H7 (cell line): ENCODE measurements at regions not wholly inside any gene's neighbourhood (a gene's known extent, or its start where the extent isn't known, plus 50 kb on each side); places are given as distances from the start of the nearest gene placed in this dataset.

Source experiments
- DNase-seq: peaks from one replicate; pipeline ENCODE4 v3.0.0; 2012
- H3K27me3 ChIP-seq: 2 replicates; pipeline ENCODE4 v1.6.0; 2011; ENCODE audit warnings: mild to moderate bottlenecking, low read length; ENCODE audit not compliant: control insufficient read depth, insufficient read depth
- H3K36me3 ChIP-seq: replicated peaks from 2 replicates; pipeline ENCODE4 v1.5.1; 2011; ENCODE audit warnings: low read length; ENCODE audit not compliant: control insufficient read depth, insufficient read depth
- H3K4me3 ChIP-seq: 2 replicates; pipeline ENCODE4 v1.5.1; 2011; ENCODE audit warnings: low read depth, mild to moderate bottlenecking, control low read depth, low read length, moderate library complexity; ENCODE audit not compliant: insufficient read depth

DNA sequence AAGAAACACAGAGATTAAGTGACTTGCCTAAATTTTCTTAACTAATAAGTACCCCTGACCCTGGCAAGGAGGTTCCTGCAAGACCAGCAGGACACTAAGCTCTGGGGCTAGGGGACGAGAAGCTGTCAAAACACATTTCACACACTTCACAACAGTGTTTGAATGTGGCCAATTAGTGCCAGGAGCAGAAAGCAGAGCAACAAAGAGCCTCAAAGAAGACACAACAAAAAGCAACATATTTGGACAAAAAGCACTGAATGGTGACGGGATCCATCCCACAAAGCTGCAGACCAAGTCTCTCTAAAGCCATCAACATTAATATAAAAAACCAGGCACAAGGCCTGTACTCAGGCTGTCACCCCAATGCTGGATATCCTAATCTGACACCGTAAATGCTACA is 361.9 kb upstream of the RASGEF1B start:
- Histone ChIP-seq H3K36me3 (no peaks in the 10 kb centered on the region), H3K27me3 (no peaks in the 10 kb centered on the region), H3K4me3 (no peak overlapping the region)
- DNase-seq = no peak

DNA sequence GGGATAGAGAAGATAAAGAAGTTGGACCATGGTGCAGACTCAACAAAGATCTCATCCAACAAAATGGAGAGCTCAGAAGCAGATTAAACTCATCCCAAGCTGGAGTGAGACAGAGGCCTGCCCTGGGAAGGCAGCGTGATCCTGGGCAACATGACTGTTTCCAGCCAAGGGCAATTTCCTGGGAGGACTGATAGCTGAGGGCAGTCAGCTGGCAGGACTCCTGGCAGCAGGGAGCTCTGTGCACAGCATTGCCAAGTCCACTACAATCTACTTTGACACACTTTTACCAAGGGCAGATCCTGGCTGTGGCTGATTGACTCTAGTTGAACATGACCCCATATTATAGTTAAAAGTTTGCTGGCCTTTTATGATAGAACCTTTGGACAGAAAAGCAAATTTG is 357.3 kb upstream of the RASGEF1B start:
- no peaks in the 10 kb centered on the region for H3K27me3 ChIP-seq
- H3K4me3 ChIP-seq = no peak overlapping the region
- H3K36me3 ChIP-seq = no peaks in the 10 kb centered on the region
- no peak for DNase-seq

- H3K4me3 ChIP-seq = no peak overlapping the region
- H3K27me3 ChIP-seq = no peaks in the 10 kb centered on the region
- H3K36me3 ChIP-seq = no peaks in the 10 kb centered on the region
- DNase-seq = no peak
Measured at GRCh38 chr4:81827577-81828202, 356.0 kb upstream of the RASGEF1B start.

- H3K4me3 ChIP-seq = no peak overlapping the region
- no peaks in the 10 kb centered on the region for H3K36me3 ChIP-seq
- no peaks in the 10 kb centered on the region for H3K27me3 ChIP-seq
- DNase-seq = no peak
Measured at GRCh38 chr4:81826817-81827424, 355.2 kb upstream of the RASGEF1B start.

GRCh38 chr4:81826335-81826734 is 354.6 kb upstream of the RASGEF1B start:
- Histone ChIP-seq H3K4me3 (no peak overlapping the region), H3K36me3 (no peaks in the 10 kb centered on the region), H3K27me3 (no peaks in the 10 kb centered on the region)
- DNase-seq = no peak

- Histone ChIP-seq H3K36me3 (no peaks in the 10 kb centered on the region), H3K4me3 (no peak overlapping the region), H3K27me3 (no peaks in the 10 kb centered on the region)
- DNase-seq = no peak
Measured at GRCh38 chr4:81818385-81818920, 346.7 kb upstream of the RASGEF1B start.

DNA sequence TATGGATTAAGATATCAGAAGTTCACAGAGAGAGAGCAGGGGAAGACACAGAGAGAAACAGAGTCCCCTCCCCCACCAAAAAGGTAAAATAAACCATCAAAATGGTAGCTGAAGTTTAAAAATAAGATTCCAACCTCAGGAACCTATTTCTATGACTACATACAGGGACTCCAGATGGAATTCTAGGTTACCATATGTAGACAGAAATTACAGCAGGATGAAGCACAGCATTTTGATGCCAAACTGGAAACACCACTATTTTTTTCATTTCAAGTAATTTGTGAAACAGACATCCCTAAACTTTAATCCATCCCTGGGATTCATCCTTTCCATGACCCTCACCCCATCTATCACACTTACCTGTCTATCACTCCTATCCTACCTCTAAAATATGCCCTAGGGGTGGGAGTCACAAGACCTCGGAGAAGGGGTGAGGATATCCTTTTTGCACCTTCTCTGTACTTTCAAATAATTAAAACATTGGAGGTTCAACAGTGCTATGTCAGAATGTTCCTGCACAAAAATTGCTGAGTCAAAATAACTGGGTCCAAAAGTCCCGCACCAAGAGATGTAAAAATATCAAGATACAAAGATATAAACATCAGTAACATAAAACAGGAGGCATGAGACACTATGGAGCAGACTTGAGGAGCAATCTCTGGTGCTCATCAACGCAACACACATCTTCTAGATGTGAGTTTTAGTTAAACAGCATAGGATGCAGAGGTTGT is 344.5 kb upstream of the RASGEF1B start:
- no peak for DNase-seq
- Histone ChIP-seq H3K4me3 (no peak overlapping the region), H3K27me3 (no peaks in the 10 kb centered on the region), H3K36me3 (no peaks in the 10 kb centered on the region)

GRCh38 chr4:81814987-81815541 is 343.4 kb upstream of the RASGEF1B start:
- no peak for DNase-seq
- Histone ChIP-seq H3K36me3 (no peaks in the 10 kb centered on the region), H3K4me3 (no peak overlapping the region), H3K27me3 (no peaks in the 10 kb centered on the region)

DNA sequence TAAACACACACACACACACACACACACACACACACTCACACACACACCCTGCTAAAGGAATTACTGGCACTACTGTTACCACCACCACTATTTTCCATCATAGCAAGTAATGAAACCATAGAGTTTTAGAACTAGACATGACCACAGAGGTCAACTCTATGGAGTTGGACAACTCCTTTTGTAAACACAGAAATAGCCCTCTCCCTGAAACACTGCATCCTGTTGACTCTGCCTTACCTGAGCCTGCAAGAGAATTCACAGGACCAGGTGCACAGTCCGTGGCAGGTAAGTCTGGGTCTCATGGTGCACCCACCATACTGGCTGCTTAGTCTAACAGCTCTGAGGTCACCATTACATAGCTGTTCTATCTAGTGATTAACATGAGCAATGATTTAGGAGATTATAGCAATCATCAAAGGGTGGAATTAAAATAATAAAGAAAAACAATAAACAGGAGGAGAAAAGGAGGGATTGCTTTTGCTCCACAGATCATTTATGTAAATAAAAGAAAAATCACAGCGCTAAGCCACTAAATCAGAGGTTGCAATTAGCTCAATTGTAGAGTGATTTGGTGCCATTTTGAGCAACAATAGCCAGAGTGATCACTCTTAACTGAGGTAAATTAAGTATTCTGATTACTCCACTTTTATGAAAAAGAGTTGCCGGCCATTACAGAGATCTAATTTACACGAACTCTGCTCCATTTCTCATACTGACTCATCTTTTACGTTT is 340.0 kb upstream of the RASGEF1B start:
- DNase-seq = no peak

DNA sequence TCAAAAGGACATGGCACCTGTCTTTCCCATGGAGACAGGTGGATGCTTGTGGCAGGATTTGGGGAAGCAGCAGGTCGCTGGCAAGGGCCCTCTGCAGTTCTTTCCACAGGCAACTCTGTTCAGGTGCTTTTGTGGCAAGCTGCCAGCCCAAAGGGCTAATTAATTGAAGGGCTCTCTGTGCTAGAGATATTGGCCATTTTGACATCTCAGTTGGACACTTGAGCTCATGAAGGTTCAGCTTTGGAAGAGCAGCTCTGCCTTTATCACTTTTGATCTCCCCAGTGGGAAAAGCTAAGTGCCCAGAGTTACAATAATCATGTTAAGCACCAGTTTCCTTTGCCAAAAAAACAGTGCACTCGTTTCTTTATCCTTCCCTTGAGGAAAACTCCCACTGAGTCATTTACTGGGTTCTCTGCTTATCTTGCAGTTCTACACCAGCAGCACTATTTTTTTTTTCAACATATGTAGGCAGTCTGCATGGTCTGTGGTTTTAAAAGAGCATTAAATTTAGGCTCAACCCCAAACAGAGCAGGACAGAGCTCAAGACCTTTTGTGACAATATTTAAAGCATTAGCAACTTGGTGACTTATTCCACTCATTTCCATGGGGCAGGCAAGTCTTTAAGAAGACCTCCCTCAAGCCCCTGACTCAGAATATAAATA is 336.4 kb upstream of the RASGEF1B start:
- Histone ChIP-seq H3K4me3 (no peak overlapping the region), H3K27me3 (no peaks in the 10 kb centered on the region), H3K36me3 (no peaks in the 10 kb centered on the region)
- no peak for DNase-seq

More for the DNA sequence above, 340.0 kb upstream of the RASGEF1B start:
- Histone ChIP-seq H3K27me3 (no peaks in the 10 kb centered on the region), H3K4me3 (no peak overlapping the region), H3K36me3 (no peaks in the 10 kb centered on the region)

DNA sequence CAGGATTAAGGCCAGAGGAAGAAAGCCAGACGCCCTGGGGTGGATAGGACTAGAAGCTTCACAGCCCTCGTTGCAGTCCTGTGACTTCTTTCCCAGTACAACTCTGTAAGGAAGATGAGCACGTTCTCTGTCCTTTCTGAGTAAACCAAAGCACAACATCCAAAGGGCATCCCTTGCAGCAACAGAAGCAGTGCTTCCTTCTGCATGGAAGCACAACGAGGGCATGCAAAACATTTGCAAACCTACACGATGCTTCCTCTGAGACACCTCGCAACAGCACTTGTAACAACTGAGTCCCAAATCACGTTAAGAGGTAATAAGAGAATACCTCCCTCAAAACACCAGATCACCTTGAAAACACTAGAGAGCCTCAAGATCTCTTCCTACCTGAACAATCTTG is 335.7 kb upstream of the RASGEF1B start:
- H3K36me3 ChIP-seq = no peaks in the 10 kb centered on the region
- no peak for DNase-seq
- H3K4me3 ChIP-seq = no peak overlapping the region
- no peaks in the 10 kb centered on the region for H3K27me3 ChIP-seq

- Histone ChIP-seq H3K36me3 (no peaks in the 10 kb centered on the region), H3K27me3 (no peaks in the 10 kb centered on the region), H3K4me3 (no peak overlapping the region)
- DNase-seq = no peak
Measured at GRCh38 chr4:81806485-81806884, 334.8 kb upstream of the RASGEF1B start.

DNA sequence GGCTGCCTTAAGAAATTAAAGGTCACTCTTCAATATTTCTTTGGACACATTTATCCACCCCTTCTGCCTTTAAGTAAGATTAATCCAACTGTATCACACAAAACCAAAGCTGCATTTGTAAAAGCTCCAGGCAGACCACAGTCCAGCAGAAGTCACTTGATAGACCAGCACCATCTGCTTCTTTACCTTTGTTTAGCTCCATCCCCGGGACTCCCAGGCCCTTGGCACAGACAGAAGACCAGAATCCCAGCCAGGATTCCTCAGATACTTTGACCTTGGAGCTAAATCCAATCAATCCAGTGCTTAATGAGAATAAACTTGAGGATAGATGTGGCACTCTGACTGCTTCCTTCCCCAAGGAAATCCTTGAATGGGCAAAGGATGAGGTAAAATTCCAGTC is 333.1 kb upstream of the RASGEF1B start:
- H3K4me3 ChIP-seq = no peak overlapping the region
- no peaks in the 10 kb centered on the region for H3K27me3 ChIP-seq
- DNase-seq = no peak
- no peaks in the 10 kb centered on the region for H3K36me3 ChIP-seq

DNA sequence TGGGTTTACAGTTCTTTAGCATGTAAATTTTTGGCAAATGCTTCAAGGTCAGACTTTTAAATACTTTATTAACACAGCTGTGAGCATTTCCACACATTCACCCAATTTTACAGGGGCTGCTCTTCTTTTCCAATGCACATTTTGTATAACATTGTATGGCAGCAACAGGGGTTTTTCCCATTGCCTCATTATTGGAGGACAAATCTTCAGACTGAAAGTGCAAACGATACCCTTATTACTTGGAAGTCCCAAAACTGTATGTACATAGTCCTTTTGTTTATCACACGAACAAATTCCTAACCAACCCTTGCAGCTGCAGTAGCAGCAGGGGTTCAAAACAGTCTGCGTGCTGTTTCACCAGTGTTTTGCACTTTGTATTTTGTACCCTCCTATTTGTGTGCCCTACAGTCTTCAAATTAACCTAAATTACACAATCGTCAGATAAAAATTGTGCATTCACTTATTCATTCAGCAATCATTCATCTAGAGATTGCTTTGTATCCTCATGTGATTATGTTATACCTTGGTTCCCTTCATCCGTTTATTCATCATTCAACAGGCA is 330.7 kb upstream of the RASGEF1B start:
- Histone ChIP-seq H3K36me3 (no peaks in the 10 kb centered on the region), H3K27me3 (no peaks in the 10 kb centered on the region), H3K4me3 (no peak overlapping the region)
- no peak for DNase-seq
